Adipocyte (in vitro differentiated cells): ENCODE measurements at regions not wholly inside any gene's neighbourhood (a gene's known extent, or its start where the extent isn't known, plus 50 kb on each side); places are given as distances from the start of the nearest gene placed in this dataset.

Source experiments
- DNase-seq: peaks from one replicate; pipeline ENCODE4 v3.0.0-alpha.2; 2015; ENCODE audit warnings: low read depth
- H3K27me3 ChIP-seq: replicated peaks from 2 replicates; pipeline ENCODE4 v1.7.0; 2013; ENCODE audit warnings: mild to moderate bottlenecking, low read length, moderate library complexity; ENCODE audit not compliant: control insufficient read depth, insufficient read depth
- H3K36me3 ChIP-seq: 2 replicates; pipeline ENCODE4 v1.7.0; 2013; ENCODE audit warnings: low read length, mild to moderate bottlenecking, moderate library complexity; ENCODE audit not compliant: control insufficient read depth, insufficient read depth, severe bottlenecking
- H3K4me1 ChIP-seq: 2 replicates; pipeline ENCODE4 v1.7.0; 2013; ENCODE audit warnings: mild to moderate bottlenecking, low read length, moderate library complexity; ENCODE audit not compliant: control insufficient read depth, insufficient read depth
- H3K4me3 ChIP-seq: 2 replicates; pipeline ENCODE4 v1.7.0; 2013; ENCODE audit warnings: mild to moderate bottlenecking, low read length, moderate library complexity
- H3K9ac ChIP-seq: 2 replicates; pipeline ENCODE4 v1.7.0; 2013; ENCODE audit warnings: mild to moderate bottlenecking, low read length, moderate library complexity
- H3K9me3 ChIP-seq: 2 replicates; pipeline ENCODE4 v1.7.0; 2013; ENCODE audit warnings: mild to moderate bottlenecking, low read length, moderate library complexity; ENCODE audit not compliant: control insufficient read depth

GRCh38 chr9:106678273-106678672, 184.7 kb upstream of the ZNF462 start:
- no peak for DNase-seq
- no peak overlapping the region for H3K4me3 ChIP-seq
- H3K9me3 ChIP-seq: no peaks in the 10 kb centered on the region
- no peaks in the 10 kb centered on the region for H3K4me1 ChIP-seq
- no peak overlapping the region for H3K9ac ChIP-seq
- no peaks in the 10 kb centered on the region for H3K27me3 ChIP-seq
- H3K36me3 ChIP-seq: no peaks in the 10 kb centered on the region

DNA sequence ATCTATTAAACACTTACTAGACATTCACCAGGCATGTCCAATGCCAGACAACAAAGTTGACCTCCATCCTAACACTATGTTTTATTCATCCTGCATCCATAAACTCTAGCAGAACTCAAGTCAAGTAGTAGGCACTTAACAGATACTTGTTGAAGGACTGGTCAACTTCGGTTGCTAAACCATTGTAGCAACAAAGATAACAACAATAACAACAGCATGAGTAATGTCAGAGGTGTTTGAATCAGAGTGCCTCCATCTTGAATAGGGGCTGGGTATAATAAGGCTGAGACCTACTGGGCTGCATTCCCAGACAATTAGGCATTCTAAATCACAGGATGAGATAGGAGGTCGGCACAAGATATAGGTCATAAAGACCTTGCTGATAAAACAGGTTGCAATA, 180.5 kb upstream of the ZNF462 start:
- Histone ChIP-seq H3K4me3 (no peak overlapping the region), H3K9ac (no peak overlapping the region), H3K36me3 (no peaks in the 10 kb centered on the region), H3K9me3 (no peaks in the 10 kb centered on the region), H3K27me3 (no peaks in the 10 kb centered on the region), H3K4me1 (no peaks in the 10 kb centered on the region)
- no peak for DNase-seq

GRCh38 chr9:106683454-106683853, 179.5 kb upstream of the ZNF462 start:
- Histone ChIP-seq H3K9me3 (no peaks in the 10 kb centered on the region), H3K9ac (no peak overlapping the region), H3K4me1 (no peaks in the 10 kb centered on the region), H3K36me3 (no peaks in the 10 kb centered on the region), H3K4me3 (no peak overlapping the region), H3K27me3 (no peaks in the 10 kb centered on the region)
- DNase-seq: no peak

DNA sequence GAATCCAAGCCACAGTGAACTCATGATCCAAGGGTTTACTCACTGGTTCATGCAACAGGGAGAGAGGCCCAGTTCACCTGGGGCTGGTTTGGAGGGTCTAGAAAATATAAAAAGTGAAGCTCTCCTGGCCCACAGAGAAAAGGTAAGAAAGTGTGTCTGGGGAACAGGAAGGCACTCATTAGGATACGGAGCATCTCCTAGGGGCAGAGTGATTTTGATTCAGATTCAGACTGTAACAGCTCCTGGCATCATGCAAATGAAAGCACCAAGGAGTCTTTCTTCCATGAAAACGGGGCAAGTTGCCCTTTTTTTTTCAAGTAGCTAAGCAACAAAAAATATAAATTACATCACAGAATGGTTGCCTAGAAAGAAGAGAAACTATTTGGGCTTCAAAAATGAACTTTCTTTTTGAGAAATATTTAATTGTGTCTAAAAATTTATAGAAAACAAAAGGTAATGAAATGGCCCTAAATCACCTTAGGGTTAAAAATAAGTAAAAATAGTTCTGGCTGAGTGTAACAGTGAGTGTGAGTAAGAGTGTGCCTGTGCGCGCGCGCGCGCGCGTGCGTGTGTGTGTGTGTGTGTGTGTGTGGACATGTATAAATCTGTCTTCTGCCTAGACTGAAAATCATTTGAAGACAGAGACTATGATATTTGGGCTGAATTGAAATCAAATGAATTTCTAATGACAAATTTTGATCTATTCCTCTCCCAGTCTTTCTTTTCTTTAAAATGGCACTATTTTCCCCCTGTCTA, 177.8 kb upstream of the ZNF462 start:
- H3K36me3 ChIP-seq: no peaks in the 10 kb centered on the region
- no peak overlapping the region for H3K9ac ChIP-seq
- no peak overlapping the region for H3K4me3 ChIP-seq
- no peaks in the 10 kb centered on the region for H3K27me3 ChIP-seq
- H3K4me1 ChIP-seq: no peaks in the 10 kb centered on the region
- no peaks in the 10 kb centered on the region for H3K9me3 ChIP-seq
- DNase-seq: no peak

GRCh38 chr9:106689089-106689488, 173.9 kb upstream of the ZNF462 start:
- Histone ChIP-seq H3K36me3 (no peaks in the 10 kb centered on the region), H3K4me1 (peaks cover 10% of the 10 kb centered on the region), H3K4me3 (no peak overlapping the region), H3K9me3 (no peaks in the 10 kb centered on the region), H3K27me3 (no peaks in the 10 kb centered on the region), H3K9ac (no peak overlapping the region)
- DNase-seq: no peak

DNA sequence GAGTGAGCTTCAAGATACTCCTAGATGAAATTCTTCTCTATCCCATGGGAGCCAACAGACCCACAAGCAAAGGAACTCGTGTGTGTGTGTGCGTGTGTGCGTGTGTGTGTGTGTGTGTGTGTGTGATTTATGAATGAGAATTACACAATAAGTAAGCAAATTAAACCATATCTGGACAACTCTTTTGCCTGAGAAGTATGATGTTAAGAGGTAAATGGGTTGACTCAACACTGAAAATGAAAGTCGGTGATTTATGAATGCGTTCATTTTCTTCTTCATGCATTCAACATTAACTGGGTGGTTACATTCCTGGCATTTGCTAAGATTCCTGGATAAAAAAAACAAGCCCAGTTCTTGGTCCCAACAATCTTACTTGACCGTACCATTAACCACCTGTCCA, 171.3 kb upstream of the ZNF462 start:
- Histone ChIP-seq H3K4me3 (no peak overlapping the region), H3K9ac (no peak overlapping the region), H3K4me1 (peaks cover 10% of the 10 kb centered on the region), H3K27me3 (no peaks in the 10 kb centered on the region), H3K9me3 (no peaks in the 10 kb centered on the region), H3K36me3 (no peaks in the 10 kb centered on the region)
- no peak for DNase-seq

DNA sequence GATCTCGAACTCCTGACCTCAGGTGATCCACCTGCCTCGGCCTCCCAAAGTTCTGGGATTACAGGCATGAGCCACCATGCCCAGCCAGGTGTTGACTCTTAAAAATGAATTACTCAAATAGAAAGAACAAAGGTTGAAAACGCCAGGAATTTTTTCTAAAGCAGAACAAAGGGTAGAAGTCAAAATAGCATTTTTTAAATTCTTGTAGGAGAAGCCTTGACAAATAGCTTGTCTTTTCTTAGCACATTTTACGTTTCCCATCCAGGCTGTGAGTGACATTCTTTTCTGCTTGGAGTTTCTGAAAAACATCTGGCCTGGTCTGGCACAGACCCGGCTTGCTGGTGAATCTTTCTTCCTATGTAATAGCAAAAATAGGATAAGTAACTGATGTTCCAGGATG, 169.4 kb upstream of the ZNF462 start:
- Histone ChIP-seq H3K36me3 (no peaks in the 10 kb centered on the region), H3K27me3 (no peaks in the 10 kb centered on the region), H3K4me1 (peaks cover 25% of the 10 kb centered on the region), H3K9me3 (no peaks in the 10 kb centered on the region), H3K9ac (no peak overlapping the region), H3K4me3 (no peak overlapping the region)
- DNase-seq: no peak

- no peaks in the 10 kb centered on the region for H3K9me3 ChIP-seq
- H3K4me3 ChIP-seq: no peak overlapping the region
Measured at GRCh38 chr9:106696804-106697203, 166.2 kb upstream of the ZNF462 start.

DNA sequence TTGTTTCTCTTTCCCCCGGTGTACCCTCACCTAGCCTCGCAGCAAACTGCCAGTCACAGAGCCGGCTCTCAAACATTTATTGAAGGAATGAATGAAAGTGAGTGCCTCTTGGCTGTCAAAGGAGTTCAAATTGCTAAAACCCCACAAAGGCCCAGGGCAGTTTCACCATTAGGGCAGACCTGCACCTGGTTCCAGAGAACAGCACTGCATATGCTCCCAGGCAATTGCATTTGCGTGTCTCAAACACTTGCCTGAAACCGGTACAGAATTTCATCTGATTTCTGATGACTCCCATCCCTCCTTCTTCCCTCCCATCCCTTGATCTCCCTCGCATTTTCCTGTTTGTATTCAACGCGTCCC, 165.6 kb upstream of the ZNF462 start:
- H3K4me3 ChIP-seq: peak overlapping the region; percentile 78
- H3K36me3 ChIP-seq: no peaks in the 10 kb centered on the region
- no peak for DNase-seq
- peaks cover 29% of the 10 kb centered on the region for H3K4me1 ChIP-seq
- peak overlapping the region; percentile 83 for H3K9ac ChIP-seq
- no peaks in the 10 kb centered on the region for H3K9me3 ChIP-seq
- H3K27me3 ChIP-seq: no peaks in the 10 kb centered on the region

More at GRCh38 chr9:106696804-106697203, 166.2 kb upstream of the ZNF462 start:
- H3K36me3 ChIP-seq: no peaks in the 10 kb centered on the region
- no peak for DNase-seq
- H3K27me3 ChIP-seq: no peaks in the 10 kb centered on the region
- H3K9ac ChIP-seq: no peak overlapping the region
- peaks cover 29% of the 10 kb centered on the region for H3K4me1 ChIP-seq

DNA sequence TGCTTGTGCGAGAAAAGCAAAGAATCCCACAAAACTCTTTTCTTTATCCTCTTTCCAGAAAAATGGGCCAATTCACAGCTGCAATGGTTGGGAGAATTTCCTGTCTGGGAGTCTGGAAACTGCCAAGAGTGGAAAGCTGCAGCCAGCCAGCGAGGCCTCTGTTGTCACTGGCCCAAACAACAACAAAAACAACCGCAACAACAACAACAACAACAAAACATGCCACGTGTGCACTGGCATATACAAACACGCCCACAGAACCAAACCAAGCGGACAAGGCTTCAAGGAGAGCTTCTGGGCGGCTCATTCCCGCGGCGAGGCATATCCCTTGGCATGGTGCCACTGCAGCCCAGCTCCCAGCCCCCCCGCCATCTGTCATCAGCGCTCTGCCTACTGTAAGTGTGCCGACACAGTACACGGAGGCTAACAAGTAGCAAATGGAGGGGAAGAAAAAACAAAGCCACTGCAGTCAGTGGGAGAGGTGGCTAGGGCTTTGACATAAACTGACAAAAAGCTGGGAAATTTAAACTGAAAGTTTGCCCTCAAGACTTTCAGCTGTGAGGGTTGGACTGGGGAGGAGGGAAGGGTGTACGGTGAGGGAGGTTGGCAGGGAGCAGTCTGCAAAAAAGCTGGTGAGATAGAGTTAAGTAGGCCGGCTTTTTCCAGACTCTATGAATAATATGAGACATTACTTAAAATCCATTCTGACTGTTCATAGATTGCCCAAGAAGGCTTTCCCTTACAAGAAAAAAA, 165.0 kb upstream of the ZNF462 start:
- H3K4me3 ChIP-seq: peak overlapping the region; percentile 78
- H3K36me3 ChIP-seq: no peaks in the 10 kb centered on the region
- peak; percentile 92 for DNase-seq
- no peaks in the 10 kb centered on the region for H3K9me3 ChIP-seq
- peaks cover 24% of the 10 kb centered on the region for H3K4me1 ChIP-seq
- H3K27me3 ChIP-seq: no peaks in the 10 kb centered on the region
- peak overlapping the region; percentile 83 for H3K9ac ChIP-seq

DNA sequence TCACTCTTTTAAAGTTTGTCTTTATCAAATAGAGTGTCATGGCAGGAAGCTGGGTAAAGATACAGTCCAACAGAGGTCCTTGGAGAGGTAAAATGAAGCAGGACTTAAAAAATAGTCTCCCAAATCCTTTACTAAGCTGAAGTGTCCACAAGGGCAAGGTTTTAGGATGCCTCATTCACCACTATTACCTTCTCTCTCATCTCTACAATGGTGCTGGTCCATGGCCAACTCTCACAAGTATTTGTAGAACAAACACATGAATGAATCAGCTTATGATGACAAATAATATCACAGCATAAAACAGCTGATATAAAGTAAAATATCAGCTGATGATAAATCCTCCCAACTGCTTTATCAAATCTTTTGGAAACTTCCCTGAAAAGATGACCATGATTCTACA, 162.3 kb upstream of the ZNF462 start:
- no peak for DNase-seq

More for the DNA sequence above, 162.3 kb upstream of the ZNF462 start:
- Histone ChIP-seq H3K36me3 (no peaks in the 10 kb centered on the region), H3K4me3 (no peak overlapping the region), H3K9me3 (peaks cover 7% of the 10 kb centered on the region), H3K4me1 (peaks cover 22% of the 10 kb centered on the region), H3K9ac (no peak overlapping the region), H3K27me3 (no peaks in the 10 kb centered on the region)
